SH-SY5Y (cell line): ENCODE measurements at regions not wholly inside any gene's neighbourhood (a gene's known extent, or its start where the extent isn't known, plus 50 kb on each side); places are given as distances from the start of the nearest gene placed in this dataset.

Experiments used
- GATA2 ChIP-seq: IDR thresholded peaks from 2 replicates; pipeline ENCODE4 v1.6.1; 2011; ENCODE audit warnings: mild to moderate bottlenecking, low read depth, low read length
- GATA3 ChIP-seq: IDR thresholded peaks from 2 replicates; pipeline ENCODE4 v1.6.1; 2011; ENCODE audit warnings: low read depth, mild to moderate bottlenecking, low read length, moderate library complexity

GRCh38 chr2:144265654-144266053 is 254.3 kb downstream of the ZEB2 start:
- TF ChIP-seq GATA3 (no peak), GATA2 (no peak)

- TF ChIP-seq GATA2 (no peak), GATA3 (no peak)
Observed at GRCh38 chr2:144261966-144262365, 258.0 kb downstream of the ZEB2 start.

GRCh38 chr2:144261336-144261735 is 258.6 kb downstream of the ZEB2 start:
- TF ChIP-seq GATA2 (no peak), GATA3 (no peak)

GRCh38 chr2:144259332-144259731 is 260.6 kb downstream of the ZEB2 start:
- TF ChIP-seq GATA2 (no peak), GATA3 (no peak)

- no peak for TF ChIP-seq GATA2
- no peak for TF ChIP-seq GATA3
Observed at GRCh38 chr2:144258154-144258553, 261.8 kb downstream of the ZEB2 start.

- TF ChIP-seq GATA3 (no peak), GATA2 (no peak)
Observed at GRCh38 chr2:144256996-144257707, 262.8 kb downstream of the ZEB2 start.

- TF ChIP-seq GATA3 (no peak), GATA2 (no peak)
Observed at GRCh38 chr2:144254342-144255235, 265.3 kb downstream of the ZEB2 start.

GRCh38 chr2:144253743-144254142 is 266.2 kb downstream of the ZEB2 start:
- TF ChIP-seq GATA3, result no peak
- no peak for TF ChIP-seq GATA2

- TF ChIP-seq GATA3 (no peak), GATA2 (no peak)
Observed at GRCh38 chr2:144252694-144253093, 267.2 kb downstream of the ZEB2 start.

GRCh38 chr2:144249035-144249637 is 270.8 kb downstream of the ZEB2 start:
- TF ChIP-seq GATA2 (no peak), GATA3 (no peak)

- TF ChIP-seq GATA3 (no peak), GATA2 (no peak)
Observed at GRCh38 chr2:144248350-144249034, 271.4 kb downstream of the ZEB2 start.

- TF ChIP-seq GATA2 (no peak), GATA3 (no peak)
Observed at GRCh38 chr2:144244938-144245337, 275.0 kb downstream of the ZEB2 start.

GRCh38 chr2:144242311-144242710 is 277.6 kb downstream of the ZEB2 start:
- TF ChIP-seq GATA2, result no peak
- TF ChIP-seq GATA3, result no peak

- no peak for TF ChIP-seq GATA2
- no peak for TF ChIP-seq GATA3
Observed at GRCh38 chr2:144241801-144242200, 278.1 kb downstream of the ZEB2 start.
